NCI-H2081 (cell line): ENCODE measurements at regions not wholly inside any gene's neighbourhood (a gene's known extent, or its start where the extent isn't known, plus 50 kb on each side); places are given as distances from the start of the nearest gene placed in this dataset.
"Not testable (repeated sequence)": the region's sequence is repeated elsewhere in the genome, so short reads cannot be mapped to it uniquely, and the experiment has no call there.

Source experiments
- DNase-seq, 2 experiments: peaks; one replicate each; lab custom pipeline; 2025; lab: John Stamatoyannopoulos, UW

- no peak for DNase-seq
Measured at GRCh38 chr12:71299541-71300376, 139.8 kb upstream of the LGR5 start.

- no peak for DNase-seq
Measured at GRCh38 chr12:71297930-71298329, 140.1 kb upstream of the TSPAN8 start.

- DNase-seq = no peak
Measured at GRCh38 chr12:71295953-71296352, 138.2 kb upstream of the TSPAN8 start.

GRCh38 chr12:71291746-71292145 is 133.9 kb upstream of the TSPAN8 start:
- DNase-seq = no peak

GRCh38 chr12:71283883-71284282 is 126.1 kb upstream of the TSPAN8 start:
- no peak for DNase-seq

- DNase-seq = no peak
Measured at GRCh38 chr12:71282925-71283324, 125.1 kb upstream of the TSPAN8 start.

- DNase-seq = no peak
Measured at GRCh38 chr12:71282020-71282419, 124.2 kb upstream of the TSPAN8 start.

GRCh38 chr12:71281425-71281824 is 123.6 kb upstream of the TSPAN8 start:
- no peak for DNase-seq

- DNase-seq = no peak
Measured at GRCh38 chr12:71277866-71278265, 120.1 kb upstream of the TSPAN8 start.

GRCh38 chr12:71276541-71276940 is 118.7 kb upstream of the TSPAN8 start:
- DNase-seq = no peak

GRCh38 chr12:71270794-71271193 is 113.0 kb upstream of the TSPAN8 start:
- DNase-seq = not testable (repeated sequence)

- no peak for DNase-seq
Measured at GRCh38 chr12:71270057-71270456, 112.3 kb upstream of the TSPAN8 start.

- no peak for DNase-seq
Measured at GRCh38 chr12:71269281-71269598, 111.4 kb upstream of the TSPAN8 start.

- no peak for DNase-seq
Measured at GRCh38 chr12:71268598-71269280, 110.9 kb upstream of the TSPAN8 start.

- DNase-seq = no peak
Measured at GRCh38 chr12:71266606-71267005, 108.8 kb upstream of the TSPAN8 start.

- not testable (repeated sequence) for DNase-seq
Measured at GRCh38 chr12:71265731-71266130, 107.9 kb upstream of the TSPAN8 start.

GRCh38 chr12:71262466-71262865 is 104.7 kb upstream of the TSPAN8 start:
- DNase-seq = no peak

GRCh38 chr12:71252473-71252872 is 94.7 kb upstream of the TSPAN8 start:
- DNase-seq = no peak

- DNase-seq = no peak
Measured at GRCh38 chr12:71250166-71250565, 92.4 kb upstream of the TSPAN8 start.

- no peak for DNase-seq
Measured at GRCh38 chr12:71243370-71243769, 85.6 kb upstream of the TSPAN8 start.

- no peak for DNase-seq
Measured at GRCh38 chr12:71242511-71242910, 84.7 kb upstream of the TSPAN8 start.

- no peak for DNase-seq
Measured at GRCh38 chr12:71240946-71241345, 83.1 kb upstream of the TSPAN8 start.

- DNase-seq = no peak
Measured at GRCh38 chr12:71239731-71240130, 81.9 kb upstream of the TSPAN8 start.

GRCh38 chr12:71237128-71237527 is 79.3 kb upstream of the TSPAN8 start:
- DNase-seq = no peak
